Fibroblast of lung (primary cell): ENCODE measurements at regions not wholly inside any gene's neighbourhood (a gene's known extent, or its start where the extent isn't known, plus 50 kb on each side); places are given as distances from the start of the nearest gene placed in this dataset.

ENCODE experiments used
- DNase-seq, 2 donors: peaks; one replicate each; pipeline versions ENCODE4 v3.0.0 to v3.0.0-alpha.2; 2010; ENCODE audit warnings: low read depth in 2 of 2
- H2AFZ ChIP-seq: 2 replicates; pipeline ENCODE4 v1.5.1; 2012; ENCODE audit warnings: low read length, control low read depth, inconsistent platforms
- H3K27ac ChIP-seq: 2 replicates; pipeline ENCODE4 v1.5.1; 2011; ENCODE audit warnings: low read length, control low read depth; ENCODE audit not compliant: insufficient read depth
- H3K27me3 ChIP-seq: 2 replicates; pipeline ENCODE4 v1.5.1; 2011; ENCODE audit warnings: mild to moderate bottlenecking, low read length; ENCODE audit not compliant: control insufficient read depth, insufficient read depth
- H3K36me3 ChIP-seq: 2 replicates; pipeline ENCODE4 v1.5.1; 2011; ENCODE audit warnings: low read length; ENCODE audit not compliant: control insufficient read depth, insufficient read depth
- H3K4me1 ChIP-seq: 2 replicates; pipeline ENCODE4 v1.5.1; 2011; ENCODE audit warnings: low read length; ENCODE audit not compliant: control insufficient read depth, insufficient read depth; ENCODE audit errors: extremely low read depth
- H3K4me2 ChIP-seq: 2 replicates; pipeline ENCODE4 v1.5.1; 2011; ENCODE audit warnings: low read length, control low read depth; ENCODE audit not compliant: insufficient read depth; ENCODE audit errors: extremely low read depth
- H3K4me3 ChIP-seq, 4 experiments: fragments of 200-600 bp in 1 of 4; sonication (generic) in 1 of 4; replicated peaks in 1 of 4; 2 replicates each; pipeline ENCODE4 v1.5.1; 2011 to 2016; ENCODE audit warnings: low read length in 4 of 4, low read depth in 3 of 4, mild to moderate bottlenecking in 3 of 4, control low read depth in 2 of 4, inconsistent platforms in 1 of 4, mixed read lengths in 1 of 4; ENCODE audit not compliant: insufficient read depth in 1 of 4; ENCODE audit errors: control extremely low read depth in 1 of 4
- H3K79me2 ChIP-seq: 2 replicates; pipeline ENCODE4 v1.5.1; 2012; ENCODE audit warnings: mild to moderate bottlenecking, low read length, inconsistent platforms; ENCODE audit not compliant: control insufficient read depth, insufficient read depth
- H3K9ac ChIP-seq: 2 replicates; pipeline ENCODE4 v1.5.1; 2011; ENCODE audit warnings: mild to moderate bottlenecking, low read length, control low read depth; ENCODE audit not compliant: insufficient read depth
- H3K9me3 ChIP-seq: 2 replicates; pipeline ENCODE4 v1.5.1; 2012; ENCODE audit warnings: low read depth, low read length; ENCODE audit not compliant: control insufficient read depth, insufficient read depth
- H4K20me1 ChIP-seq: 2 replicates; pipeline ENCODE4 v1.5.1; 2011; ENCODE audit warnings: low read length; ENCODE audit not compliant: control insufficient read depth, insufficient read depth; ENCODE audit errors: extremely low read depth
- EZH2 ChIP-seq: IDR thresholded peaks from 2 replicates; pipeline ENCODE4 v1.5.1; 2012; ENCODE audit warnings: low read length, control low read depth, mild to moderate bottlenecking; ENCODE audit errors: missing control alignments
- TF ChIP-seq, protein P1 (sequence below), 2 donors: IDR thresholded peaks in 1 of 2; conservative IDR thresholded peaks in 1 of 2; 1 replicate in 1 of 2; 2 replicates in 1 of 2; pipeline ENCODE4 v1.5.1; 2011 to 2012; ENCODE audit warnings: low read length in 2 of 2, control low read depth in 1 of 2, inconsistent platforms in 1 of 2, low read depth in 1 of 2, mild to moderate bottlenecking in 1 of 2

DNA sequence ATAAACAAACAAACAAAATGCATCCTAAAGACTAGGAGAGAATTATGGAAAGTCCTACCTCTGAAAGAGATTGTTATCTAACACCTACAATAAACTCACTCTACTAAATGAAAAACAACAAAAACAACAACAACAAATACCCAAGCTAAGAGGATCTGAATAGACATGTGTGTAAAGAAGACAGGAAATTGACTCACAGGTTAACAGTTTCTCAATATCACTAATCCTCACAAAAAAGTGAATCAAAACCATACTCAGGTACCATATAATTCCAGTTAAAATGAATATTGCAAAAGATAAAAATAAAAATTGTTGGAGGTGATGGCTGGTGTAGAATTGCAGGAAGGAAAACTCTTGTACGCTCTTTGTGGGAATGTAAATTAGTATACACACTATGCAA is 110.4 kb upstream of the TOP3B start:
- TF ChIP-seq, protein P1, sequence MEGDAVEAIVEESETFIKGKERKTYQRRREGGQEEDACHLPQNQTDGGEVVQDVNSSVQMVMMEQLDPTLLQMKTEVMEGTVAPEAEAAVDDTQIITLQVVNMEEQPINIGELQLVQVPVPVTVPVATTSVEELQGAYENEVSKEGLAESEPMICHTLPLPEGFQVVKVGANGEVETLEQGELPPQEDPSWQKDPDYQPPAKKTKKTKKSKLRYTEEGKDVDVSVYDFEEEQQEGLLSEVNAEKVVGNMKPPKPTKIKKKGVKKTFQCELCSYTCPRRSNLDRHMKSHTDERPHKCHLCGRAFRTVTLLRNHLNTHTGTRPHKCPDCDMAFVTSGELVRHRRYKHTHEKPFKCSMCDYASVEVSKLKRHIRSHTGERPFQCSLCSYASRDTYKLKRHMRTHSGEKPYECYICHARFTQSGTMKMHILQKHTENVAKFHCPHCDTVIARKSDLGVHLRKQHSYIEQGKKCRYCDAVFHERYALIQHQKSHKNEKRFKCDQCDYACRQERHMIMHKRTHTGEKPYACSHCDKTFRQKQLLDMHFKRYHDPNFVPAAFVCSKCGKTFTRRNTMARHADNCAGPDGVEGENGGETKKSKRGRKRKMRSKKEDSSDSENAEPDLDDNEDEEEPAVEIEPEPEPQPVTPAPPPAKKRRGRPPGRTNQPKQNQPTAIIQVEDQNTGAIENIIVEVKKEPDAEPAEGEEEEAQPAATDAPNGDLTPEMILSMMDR (conservative IDR thresholded peaks at IDR 0.05 in 1 of 2, IDR thresholded peaks at IDR 0.05 in 1 of 2; ENCODE audit: low read depth in 1 of 2, low read length in 2 of 2): no peak
- no peak for TF ChIP-seq EZH2

DNA sequence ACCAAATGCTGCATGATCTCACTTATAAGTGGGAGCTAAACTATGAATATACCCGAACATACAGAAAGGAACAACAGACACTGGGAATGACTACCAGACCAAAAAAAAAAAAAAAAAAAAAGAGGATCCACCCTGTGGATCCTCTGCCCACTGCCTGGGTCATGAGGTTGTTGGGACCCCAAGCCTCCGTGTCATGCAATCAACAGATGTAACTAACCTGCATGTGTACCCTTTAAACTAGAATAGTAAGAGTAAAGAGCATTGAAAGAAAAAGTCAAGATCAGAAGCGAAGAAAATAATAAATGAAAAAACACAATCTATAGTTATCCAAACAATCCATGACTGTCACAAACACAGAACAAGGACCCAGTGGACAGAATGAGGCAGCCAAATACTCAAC is 109.5 kb upstream of the TOP3B start:
- no peak overlapping the region for H3K4me3 ChIP-seq
- H3K9me3 ChIP-seq: no peaks in the 10 kb centered on the region
- H3K36me3 ChIP-seq: no peaks in the 10 kb centered on the region
- H2AFZ ChIP-seq: no peak overlapping the region
- H3K27ac ChIP-seq: no peak overlapping the region
- no peak overlapping the region for H3K4me2 ChIP-seq
- TF ChIP-seq EZH2: no peak
- TF ChIP-seq, protein P1 (conservative IDR thresholded peaks at IDR 0.05 in 1 of 2, IDR thresholded peaks at IDR 0.05 in 1 of 2; ENCODE audit: low read depth in 1 of 2, low read length in 2 of 2): no peak
- no peak for DNase-seq
- H4K20me1 ChIP-seq: no peaks in the 10 kb centered on the region
- H3K4me1 ChIP-seq: no peaks in the 10 kb centered on the region
- no peak overlapping the region for H3K9ac ChIP-seq
- H3K79me2 ChIP-seq: no peaks in the 10 kb centered on the region
- no peaks in the 10 kb centered on the region for H3K27me3 ChIP-seq

More for the DNA sequence above, 110.4 kb upstream of the TOP3B start:
- no peak for DNase-seq
- no peak overlapping the region for H2AFZ ChIP-seq
- no peaks in the 10 kb centered on the region for H3K4me1 ChIP-seq
- no peak overlapping the region for H3K27ac ChIP-seq
- no peaks in the 10 kb centered on the region for H3K36me3 ChIP-seq
- no peak overlapping the region for H3K4me2 ChIP-seq
- no peak overlapping the region for H3K9ac ChIP-seq
- H3K27me3 ChIP-seq: no peaks in the 10 kb centered on the region
- no peaks in the 10 kb centered on the region for H4K20me1 ChIP-seq
- no peak overlapping the region for H3K4me3 ChIP-seq
- no peaks in the 10 kb centered on the region for H3K79me2 ChIP-seq
- no peaks in the 10 kb centered on the region for H3K9me3 ChIP-seq

DNA sequence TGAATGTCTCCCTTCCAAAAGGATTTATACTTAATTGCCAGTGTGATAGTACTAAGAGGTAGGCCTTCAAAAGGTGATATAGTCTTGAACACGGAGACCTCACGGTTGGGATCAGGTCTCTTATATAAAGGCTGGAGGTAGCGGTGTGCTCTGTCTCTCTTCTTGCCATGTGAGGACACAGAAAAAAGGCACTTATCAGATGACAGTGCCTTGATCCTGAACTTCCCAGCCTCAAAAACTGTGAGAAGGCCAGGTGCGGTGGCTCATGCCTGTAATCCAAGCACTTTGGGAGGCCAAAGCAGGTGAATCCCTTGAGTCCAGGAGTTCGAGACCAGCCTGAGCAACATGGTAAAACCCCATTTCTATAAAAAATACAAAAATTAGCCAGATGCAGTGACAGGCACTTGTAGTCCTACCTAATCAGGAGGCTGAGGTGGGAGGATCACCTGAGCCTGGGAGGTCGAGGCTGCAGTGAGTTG is 108.9 kb upstream of the TOP3B start:
- Histone ChIP-seq H3K4me3 (no peak overlapping the region), H4K20me1 (no peaks in the 10 kb centered on the region), H2AFZ (no peak overlapping the region), H3K79me2 (no peaks in the 10 kb centered on the region), H3K36me3 (no peaks in the 10 kb centered on the region), H3K27ac (no peak overlapping the region), H3K4me1 (no peaks in the 10 kb centered on the region), H3K4me2 (no peak overlapping the region), H3K27me3 (no peaks in the 10 kb centered on the region), H3K9ac (no peak overlapping the region), H3K9me3 (no peaks in the 10 kb centered on the region)
- DNase-seq: no peak
- TF ChIP-seq, protein P1 (conservative IDR thresholded peaks at IDR 0.05 in 1 of 2, IDR thresholded peaks at IDR 0.05 in 1 of 2; ENCODE audit: low read depth in 1 of 2, low read length in 2 of 2): no peak
- TF ChIP-seq EZH2: no peak
